GM13977 (cell line): ENCODE measurements at regions not wholly inside any gene's neighbourhood (a gene's known extent, or its start where the extent isn't known, plus 50 kb on each side); places are given as distances from the start of the nearest gene placed in this dataset.

Experiments
- DNase-seq: peaks from one replicate; pipeline ENCODE4 v3.0.0; 2012; ENCODE audit warnings: low spot score
- CTCF ChIP-seq: IDR thresholded peaks from 2 replicates; pipeline ENCODE4 v1.5.1; 2012; ENCODE audit warnings: mild to moderate bottlenecking, control low read depth; ENCODE audit not compliant: insufficient read depth; ENCODE audit errors: extremely low read depth, missing control alignments
- in situ Hi-C: fragments of 300-500 bp; cut with MboI; formaldehyde crosslinking; loops from one replicate; pipeline ENCODE4 v1.12.0; 2022; ENCODE audit warnings: low sequenced_read_pairs, low pct_unique_long_range_greater_than_20kb, mixed read lengths, inconsistent platforms; ENCODE audit not compliant: unreplicated experiment

GRCh38 chr5:21225223-21226064 is 1237.4 kb upstream of the CDH18 start:
- TF ChIP-seq CTCF = no peak
- no peak for DNase-seq
- in situ Hi-C loops = no loop called here

DNA sequence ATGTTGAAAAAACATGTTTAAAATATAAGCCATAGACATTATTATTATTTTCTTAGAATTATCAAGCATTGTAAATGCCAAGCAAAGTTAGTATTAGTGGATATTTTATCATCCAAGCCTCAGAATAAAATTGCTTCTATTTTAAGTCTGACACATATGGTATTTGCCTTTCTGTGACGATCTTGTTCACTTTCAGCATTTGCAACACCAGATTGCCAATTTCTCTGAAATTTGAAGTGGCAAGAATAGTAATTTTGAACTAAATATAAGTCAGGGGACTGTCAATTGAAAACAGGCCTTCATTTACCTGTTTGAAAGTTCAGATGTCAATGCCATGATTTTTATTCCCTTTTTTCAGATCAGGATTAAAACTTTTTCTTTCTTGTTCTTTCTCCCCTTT is 1233.6 kb upstream of the CDH18 start:
- in situ Hi-C loops = no loop called here
- TF ChIP-seq CTCF = no peak
- DNase-seq = no peak

DNA sequence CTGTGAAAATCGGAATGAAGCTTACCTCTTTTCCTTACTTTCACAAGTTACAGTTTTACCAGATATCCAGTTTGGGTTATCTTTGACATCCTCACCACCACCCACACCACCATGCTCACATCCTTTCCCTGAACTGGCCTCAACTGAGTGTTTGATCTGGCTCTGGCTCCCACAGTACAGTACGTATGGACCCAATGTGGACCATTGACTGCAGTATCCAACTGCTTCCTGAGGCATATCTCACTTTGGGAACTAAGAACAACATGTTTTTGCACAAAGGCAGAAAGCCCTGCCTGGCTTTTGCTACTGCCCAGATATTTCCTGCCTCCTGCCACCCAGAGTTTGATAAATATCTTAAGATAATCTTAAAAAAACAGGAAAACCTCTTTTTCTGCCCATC is 1232.0 kb upstream of the CDH18 start:
- no peak for TF ChIP-seq CTCF
- DNase-seq = no peak
- in situ Hi-C loops = no loop called here

GRCh38 chr5:21219251-21219650 is 1231.3 kb upstream of the CDH18 start:
- TF ChIP-seq CTCF = no peak
- in situ Hi-C loops = no loop called here
- no peak for DNase-seq

DNA sequence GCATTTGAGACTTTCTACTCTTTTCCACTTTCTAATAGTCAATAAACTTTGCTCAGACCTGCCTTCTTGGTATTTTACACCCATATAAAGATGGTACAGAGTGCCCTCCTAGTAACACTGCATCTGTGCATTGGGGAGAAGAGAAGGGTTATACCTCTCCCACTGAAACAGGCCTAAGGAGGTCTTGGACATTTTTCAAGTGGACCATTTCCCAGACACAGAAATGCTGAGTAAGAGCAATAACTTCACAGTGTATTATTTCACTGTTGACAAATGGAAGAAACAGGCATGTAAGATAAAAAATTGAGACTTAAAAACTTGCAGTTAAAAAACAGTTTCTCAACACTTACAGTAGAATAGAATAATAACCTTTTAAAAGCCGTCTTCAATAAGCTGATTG is 1224.0 kb upstream of the CDH18 start:
- in situ Hi-C loops = no loop called here
- TF ChIP-seq CTCF = no peak
- no peak for DNase-seq

DNA sequence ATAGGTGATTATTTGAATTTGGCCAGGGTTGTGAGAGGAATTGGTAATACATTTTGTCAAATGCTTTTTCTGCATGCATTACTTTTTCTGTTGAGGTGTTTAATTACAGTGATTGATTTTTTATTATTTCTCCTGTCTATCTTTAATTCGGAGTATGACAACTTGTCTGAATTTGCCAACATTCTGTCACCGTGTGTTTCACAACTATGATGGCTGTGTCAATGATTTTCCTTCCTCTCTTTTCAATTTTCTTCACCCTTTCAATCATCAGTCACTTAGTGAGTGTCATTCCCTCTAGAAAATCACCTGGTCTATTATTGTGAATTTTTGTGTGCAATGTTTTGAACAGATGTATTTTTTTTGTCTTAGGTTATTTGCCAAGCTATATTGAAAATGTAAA is 1221.4 kb upstream of the CDH18 start:
- in situ Hi-C loops = no loop called here
- DNase-seq = no peak
- TF ChIP-seq CTCF = no peak
